ENCODE measurements at regions not wholly inside any gene's neighbourhood (a gene's known extent, or its start where the extent isn't known, plus 50 kb on each side); places are given as distances from the start of the nearest gene placed in this dataset.

- Histone ChIP-seq H3K9me3 (ENCODE audit: control insufficient read depth, insufficient read depth, low read length) (no peaks in the 10 kb centered on the region), H3K4me3 (ENCODE audit: low read length) (no peak overlapping the region), H3K4me1 (ENCODE audit: control insufficient read depth, insufficient read depth, low read length) (no peaks in the 10 kb centered on the region), H3K27ac (ENCODE audit: low read length) (no peak overlapping the region), H3K36me3 (ENCODE audit: control insufficient read depth, insufficient read depth, low read length) (no peaks in the 10 kb centered on the region), H3K27me3 (ENCODE audit: control insufficient read depth, insufficient read depth, low read length) (no peaks in the 10 kb centered on the region)
- Mint-ChIP-seq H3K4me3 (no peak overlapping the region), H3K27ac (no peak overlapping the region), H3K4me1 (no peaks in the 10 kb centered on the region), H3K36me3 (no peaks in the 10 kb centered on the region), H3K9me3 (peaks cover 4 to 6% of the 10 kb centered on the region in 2 donors), H3K27me3 (ENCODE audit: low read depth in 2 of 2) (no peaks in the 10 kb centered on the region)
- DNase-seq: no peak
- WGBS (ENCODE audit: insufficient coverage): 87% methylated on average over 3 of the region's 4 CpGs
- TF ChIP-seq CTCF (IDR thresholded peaks at IDR 0.05): no peak
- intact Hi-C loops (cut with micrococcal nuclease): no loop called here
- no peak for ATAC-seq
Observed at GRCh38 chr4:173700650-173701049, 170.6 kb upstream of the HAND2 start.

GRCh38 chr4:173699841-173700475, 169.9 kb upstream of the HAND2 start:
- 81% methylated on average over 1 of the region's 2 CpGs for WGBS (ENCODE audit: insufficient coverage)
- Mint-ChIP-seq H3K36me3 (no peaks in the 10 kb centered on the region), H3K4me1 (no peaks in the 10 kb centered on the region), H3K4me3 (no peak overlapping the region), H3K27ac (no peak overlapping the region), H3K27me3 (ENCODE audit: low read depth in 2 of 2) (no peaks in the 10 kb centered on the region), H3K9me3 (peaks cover 3 to 4% of the 10 kb centered on the region in 2 donors)
- H3K4me3 ChIP-seq (ENCODE audit: low read length): no peak overlapping the region
- no peak overlapping the region for H3K27ac ChIP-seq (ENCODE audit: low read length)
- H3K36me3 ChIP-seq (ENCODE audit: control insufficient read depth, insufficient read depth, low read length): no peaks in the 10 kb centered on the region
- H3K4me1 ChIP-seq (ENCODE audit: control insufficient read depth, insufficient read depth, low read length): no peaks in the 10 kb centered on the region
- no peaks in the 10 kb centered on the region for H3K9me3 ChIP-seq (ENCODE audit: control insufficient read depth, insufficient read depth, low read length)
- ATAC-seq (no peak), DNase-seq (no peak)
- no peak for TF ChIP-seq CTCF (IDR thresholded peaks at IDR 0.05)
- H3K27me3 ChIP-seq (ENCODE audit: control insufficient read depth, insufficient read depth, low read length): no peaks in the 10 kb centered on the region
- intact Hi-C loops (cut with micrococcal nuclease): no loop called here

GRCh38 chr4:173698557-173699262, 168.7 kb upstream of the HAND2 start:
- no peak overlapping the region for H3K27ac Mint-ChIP-seq
- no peaks in the 10 kb centered on the region for H3K27me3 Mint-ChIP-seq (ENCODE audit: low read depth in 2 of 2)
- no peaks in the 10 kb centered on the region for H3K4me1 ChIP-seq (ENCODE audit: control insufficient read depth, insufficient read depth, low read length)
- no peaks in the 10 kb centered on the region for H3K9me3 ChIP-seq (ENCODE audit: control insufficient read depth, insufficient read depth, low read length)
- intact Hi-C loops (cut with micrococcal nuclease): no loop called here
- peaks cover 3 to 4% of the 10 kb centered on the region in 2 donors for H3K9me3 Mint-ChIP-seq
- WGBS (ENCODE audit: insufficient coverage): 68% methylated on average over 7 of the region's 10 CpGs
- no peaks in the 10 kb centered on the region for H3K36me3 Mint-ChIP-seq
- no peaks in the 10 kb centered on the region for H3K4me1 Mint-ChIP-seq
- no peak for DNase-seq
- H3K27ac ChIP-seq (ENCODE audit: low read length): no peak overlapping the region
- no peak for ATAC-seq
- no peak for TF ChIP-seq CTCF (IDR thresholded peaks at IDR 0.05)
- no peaks in the 10 kb centered on the region for H3K36me3 ChIP-seq (ENCODE audit: control insufficient read depth, insufficient read depth, low read length)
- H3K27me3 ChIP-seq (ENCODE audit: control insufficient read depth, insufficient read depth, low read length): no peaks in the 10 kb centered on the region
- H3K4me3 ChIP-seq (ENCODE audit: low read length): no peak overlapping the region
- no peak overlapping the region for H3K4me3 Mint-ChIP-seq
